IMR-90 (cell line): ENCODE measurements at regions not wholly inside any gene's neighbourhood (a gene's known extent, or its start where the extent isn't known, plus 50 kb on each side); places are given as distances from the start of the nearest gene placed in this dataset.

Experiments used
- ATAC-seq: fragments of 200-7000 bp; cut with Tn5 transposase; 2 replicates; pipeline ENCODE4 v1.9.1; 2020; ENCODE audit warnings: low read depth, mild to moderate bottlenecking, moderate library complexity
- BruUV-seq: library from RNA; stranded (reverse); fragments of 400-500 nt; replicated peaks from 2 replicates; lab custom pipeline; 2021; lab: Mats Ljungman, UMichigan
- CTCF ChIA-PET: fragments of 300-600 bp; formaldehyde crosslinking; extraction: SDS; loops from one replicate; lab custom pipeline; 2021; ENCODE audit warnings: antibody characterized with exemption; lab: Yijun Ruan, JAX
- POLR2A ChIA-PET: fragments of 300-600 bp; sonication (Branson Sonifier 250); formaldehyde crosslinking; loops from one replicate; lab custom pipeline; 2022; ENCODE audit warnings: antibody characterized with exemption; ENCODE audit not compliant: unreplicated experiment; lab: Charles Lee
- DNase-seq: peaks from one replicate; pipeline ENCODE4 v3.0.0; 2013
- H2AFZ ChIP-seq: replicated peaks from 2 replicates; pipeline ENCODE3; 2013; ENCODE audit warnings: low read length, mild to moderate bottlenecking; ENCODE audit not compliant: poor library complexity
- H2AK5ac ChIP-seq: 2 replicates; pipeline ENCODE4 v1.6.1; 2013; ENCODE audit warnings: low read depth, low read length, inconsistent platforms
- H2AK9ac ChIP-seq: replicated peaks from 2 replicates; pipeline ENCODE3; 2013; ENCODE audit warnings: mild to moderate bottlenecking, low read depth, low read length, moderate library complexity; ENCODE audit not compliant: poor library complexity
- H2BK120ac ChIP-seq: 2 replicates; pipeline ENCODE4 v1.6.1; 2013; ENCODE audit warnings: low read depth, low read length, inconsistent platforms
- H2BK15ac ChIP-seq: 3 replicates; pipeline ENCODE4 v1.6.1; 2013; ENCODE audit warnings: low read depth, low read length, inconsistent platforms
- H2BK20ac ChIP-seq: 2 replicates; pipeline ENCODE4 v1.6.1; 2013; ENCODE audit warnings: low read depth, mild to moderate bottlenecking, inconsistent platforms, low read length, moderate library complexity
- H2BK5ac ChIP-seq: 2 replicates; pipeline ENCODE4 v1.6.1; 2013; ENCODE audit warnings: mild to moderate bottlenecking, low read depth, low read length, inconsistent platforms; ENCODE audit not compliant: poor library complexity, severe bottlenecking
- H3K14ac ChIP-seq: replicated peaks from 2 replicates; pipeline ENCODE4 v1.6.1; 2013; ENCODE audit warnings: low read depth, low read length, inconsistent platforms
- H3K18ac ChIP-seq: 2 replicates; pipeline ENCODE4 v1.6.1; 2013; ENCODE audit warnings: low read depth, low read length, control low read depth
- H3K23ac ChIP-seq: 2 replicates; pipeline ENCODE4 v1.6.1; 2013; ENCODE audit warnings: low read depth, low read length, inconsistent platforms
- H3K27ac ChIP-seq: 2 replicates; pipeline ENCODE4 v1.5.1; 2013; ENCODE audit warnings: mild to moderate bottlenecking, control low read depth, low read length; ENCODE audit not compliant: insufficient read depth
- H3K27me3 ChIP-seq: 2 replicates; pipeline ENCODE4 v1.6.1; 2013; ENCODE audit warnings: low read length; ENCODE audit not compliant: control insufficient read depth, insufficient read depth
- H3K36me3 ChIP-seq: 2 replicates; pipeline ENCODE4 v1.6.1; 2013; ENCODE audit warnings: low read length, mixed read lengths; ENCODE audit not compliant: control insufficient read depth, insufficient read depth
- H3K4ac ChIP-seq: 2 replicates; pipeline ENCODE4 v1.6.1; 2013; ENCODE audit warnings: low read depth, low read length, inconsistent platforms
- H3K4me1 ChIP-seq: 2 replicates; pipeline ENCODE4 v1.6.1; 2013; ENCODE audit warnings: low read length, mixed read lengths; ENCODE audit not compliant: control insufficient read depth, insufficient read depth
- H3K4me2 ChIP-seq: 2 replicates; pipeline ENCODE4 v1.6.1; 2013; ENCODE audit warnings: low read depth, mild to moderate bottlenecking, control low read depth, low read length, moderate library complexity
- H3K4me3 ChIP-seq: 2 replicates; pipeline ENCODE4 v1.5.1; 2013; ENCODE audit warnings: low read depth, mild to moderate bottlenecking, control low read depth, low read length, moderate library complexity; ENCODE audit not compliant: insufficient read depth
- H3K56ac ChIP-seq: 2 replicates; pipeline ENCODE4 v1.6.1; 2013; ENCODE audit warnings: low read length, inconsistent platforms; ENCODE audit not compliant: insufficient read depth; ENCODE audit errors: extremely low read depth
- H3K79me1 ChIP-seq, 2 experiments: 2 replicates each; pipeline ENCODE4 v1.6.1; 2013; ENCODE audit warnings: low read length in 2 of 2, inconsistent platforms in 1 of 2, low read depth in 1 of 2
- H3K9ac ChIP-seq: 2 replicates; pipeline ENCODE4 v1.6.1; 2013; ENCODE audit warnings: low read depth, low read length, control low read depth
- H3K9me1 ChIP-seq: 2 replicates; pipeline ENCODE4 v1.6.1; 2013; ENCODE audit warnings: low read length, inconsistent platforms; ENCODE audit not compliant: insufficient read depth
- H3K9me3 ChIP-seq: 2 replicates; pipeline ENCODE4 v1.6.1; 2013; ENCODE audit warnings: low read length; ENCODE audit not compliant: control insufficient read depth, insufficient read depth
- H4K20me1 ChIP-seq: 2 replicates; pipeline ENCODE4 v1.6.1; 2013; ENCODE audit warnings: low read length, inconsistent platforms; ENCODE audit not compliant: insufficient read depth
- H4K5ac ChIP-seq: 2 replicates; pipeline ENCODE4 v1.6.1; 2013; ENCODE audit warnings: mild to moderate bottlenecking, low read depth, low read length, control low read depth
- H4K8ac ChIP-seq, 2 experiments: 2 replicates each; pipeline ENCODE4 v1.6.1; 2013; ENCODE audit warnings: low read depth in 2 of 2, low read length in 2 of 2, control low read depth in 1 of 2, inconsistent platforms in 1 of 2
- H4K91ac ChIP-seq: 2 replicates; pipeline ENCODE4 v1.6.1; 2013; ENCODE audit warnings: low read depth, low read length, inconsistent platforms; ENCODE audit not compliant: insufficient read depth
- FOS ChIP-seq: fragments of 150-350 bp; IDR thresholded peaks from 2 replicates; pipeline ENCODE4 v1.6.1; 2016; ENCODE audit warnings: low read depth, low read length
- MAZ ChIP-seq: IDR thresholded peaks from 2 replicates; pipeline ENCODE4 v1.6.1; 2012; ENCODE audit warnings: low read depth, mild to moderate bottlenecking, low read length, improper control_type of control experiment, moderate library complexity, borderline replicate concordance
- MXI1 ChIP-seq: IDR thresholded peaks from 2 replicates; pipeline ENCODE4 v1.6.1; 2012; ENCODE audit warnings: low read depth, mild to moderate bottlenecking, low read length, moderate library complexity, borderline replicate concordance
- NFE2L2 ChIP-seq: fragments of 150-350 bp; IDR thresholded peaks from 2 replicates; pipeline ENCODE4 v1.6.1; 2016; ENCODE audit warnings: low read depth, mild to moderate bottlenecking, low read length
- RAD21 ChIP-seq: IDR thresholded peaks from 2 replicates; pipeline ENCODE4 v1.6.1; 2012; ENCODE audit warnings: low read length, improper control_type of control experiment
- WGBS, 2 experiments: methylation state at CpG; one replicate each; pipeline versions ENCODE4 v1.1.5 to v1.1.7; 2013; ENCODE audit warnings: missing lambda C conversion rate in 2 of 2; ENCODE audit not compliant: insufficient read length in 1 of 2; ENCODE audit errors: extremely low coverage in 2 of 2; 5-methylcytosine and 5-hydroxymethylcytosine counted together
- dilution Hi-C: fragments of 300-500 bp; cut with HindIII; formaldehyde crosslinking; loops from one replicate; pipeline ENCODE4 v1.14.3; 2018; ENCODE audit warnings: low sequenced_read_pairs; ENCODE audit not compliant: unreplicated experiment
- in situ Hi-C: fragments of 300-500 bp; cut with MboI; formaldehyde crosslinking; loops from 3 replicates; pipeline ENCODE4 v1.14.3; 2019; ENCODE audit warnings: low sequenced_read_pairs, inconsistent platforms, mixed read lengths
- intact Hi-C: fragments of 100-400 bp; cut with micrococcal nuclease; formaldehyde crosslinking; loops from 2 replicates; pipeline ENCODE4 v1.10.0; 2022
- TF ChIP-seq, protein P1 (sequence below): fragments of 150-350 bp; IDR thresholded peaks from 2 replicates; pipeline ENCODE4 v1.6.1; 2016; ENCODE audit warnings: low read depth, mild to moderate bottlenecking, low read length, moderate library complexity, borderline replicate concordance

GRCh38 chr2:12970861-12971260 is 254.1 kb downstream of the TRIB2 start:
- H3K4me3 ChIP-seq, result no peak overlapping the region
- peak; percentile 42; the same call in 1 of the 2 replicates for ATAC-seq
- H3K18ac ChIP-seq, result no peak overlapping the region
- no peaks in the 10 kb centered on the region for H3K79me1 ChIP-seq
- no peak overlapping the region for H2BK15ac ChIP-seq
- no peak overlapping the region for H3K23ac ChIP-seq
- H3K4me1 ChIP-seq, result no peaks in the 10 kb centered on the region; the same call in 1 of the 2 replicates
- H2BK120ac ChIP-seq, result no peak overlapping the region
- H2AFZ ChIP-seq, result no peak overlapping the region
- dilution Hi-C loops, result no loop called here
- no peak overlapping the region for H3K4me2 ChIP-seq
- no peak overlapping the region for H3K27ac ChIP-seq
- H3K56ac ChIP-seq, result no peak overlapping the region
- ChIA-PET POLR2A (no interaction called here), CTCF (interaction anchor here (1.0 kb wide), 1 partner anchor 52 kb away, joined by 3 read pairs; no protein-coding TSS in a partner anchor)
- BruUV-seq, result no TSS peak
- H4K8ac ChIP-seq, result no peak overlapping the region
- H4K5ac ChIP-seq, result no peak overlapping the region
- TF ChIP-seq RAD21, result no peak
- 0 out of 2 replicates have a peak, but pooled peaks have one; percentile 3 for TF ChIP-seq FOS
- no peak for TF ChIP-seq MXI1
- TF ChIP-seq, protein P1, sequence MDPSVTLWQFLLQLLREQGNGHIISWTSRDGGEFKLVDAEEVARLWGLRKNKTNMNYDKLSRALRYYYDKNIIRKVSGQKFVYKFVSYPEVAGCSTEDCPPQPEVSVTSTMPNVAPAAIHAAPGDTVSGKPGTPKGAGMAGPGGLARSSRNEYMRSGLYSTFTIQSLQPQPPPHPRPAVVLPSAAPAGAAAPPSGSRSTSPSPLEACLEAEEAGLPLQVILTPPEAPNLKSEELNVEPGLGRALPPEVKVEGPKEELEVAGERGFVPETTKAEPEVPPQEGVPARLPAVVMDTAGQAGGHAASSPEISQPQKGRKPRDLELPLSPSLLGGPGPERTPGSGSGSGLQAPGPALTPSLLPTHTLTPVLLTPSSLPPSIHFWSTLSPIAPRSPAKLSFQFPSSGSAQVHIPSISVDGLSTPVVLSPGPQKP, result no peak
- TF ChIP-seq MAZ, result no peak
- no peak for TF ChIP-seq NFE2L2
- H4K91ac ChIP-seq, result no peak overlapping the region
- H3K27me3 ChIP-seq, result peaks cover 2% of the 10 kb centered on the region; the same call in 1 of the 2 replicates
- H4K20me1 ChIP-seq, result no peaks in the 10 kb centered on the region
- H2AK9ac ChIP-seq, result no peak overlapping the region
- H2BK20ac ChIP-seq, result no peak overlapping the region
- no peak overlapping the region for H3K14ac ChIP-seq
- H2AK5ac ChIP-seq, result no peak overlapping the region
- peak; percentile 58 for DNase-seq
- no peaks in the 10 kb centered on the region for H3K36me3 ChIP-seq
- no peak overlapping the region for H3K4ac ChIP-seq
- no peaks in the 10 kb centered on the region for H3K9me3 ChIP-seq
- H2BK5ac ChIP-seq, result no peak overlapping the region
- in situ Hi-C loops, result no loop called here
- WGBS, 2 experiments, result no CpG with 5 or more reads among the region's 4 CpGs
- intact Hi-C loops, result no loop called here
- no peak overlapping the region for H3K9ac ChIP-seq
- H3K9me1 ChIP-seq, result no peaks in the 10 kb centered on the region; the same call in 1 of the 2 replicates
